WTC11 (cell line): ENCODE measurements at regions not wholly inside any gene's neighbourhood (a gene's known extent, or its start where the extent isn't known, plus 50 kb on each side); places are given as distances from the start of the nearest gene placed in this dataset.

Source experiments
- ATAC-seq: fragments of 200-7000 bp; cut with Tn5 transposase; 2 replicates; pipeline ENCODE4 v1.10.0; 2021; ENCODE audit warnings: mild to moderate bottlenecking, moderate library complexity
- CTCF ChIA-PET: fragments of 300-600 bp; sonication (Branson Sonifier 250); formaldehyde crosslinking; loops from one replicate; lab custom pipeline; 2021; ENCODE audit warnings: antibody characterized with exemption; lab: Charles Lee
- POLR2A ChIA-PET: fragments of 350-600 bp; sonication (Branson Sonifier 250); formaldehyde crosslinking; loops from one replicate; lab custom pipeline; 2021; ENCODE audit warnings: antibody characterized with exemption; lab: Charles Lee
- DNase-seq: peaks from one replicate; pipeline ENCODE4 v3.0.0; 2021; ENCODE audit warnings: low spot score
- H3K27ac Mint-ChIP-seq: 2 replicates; pipeline ENCODE4 v1.8.0; 2021; ENCODE audit warnings: mixed read lengths
- H3K27me3 Mint-ChIP-seq: 2 replicates; pipeline ENCODE4 v1.8.0; 2021; ENCODE audit warnings: low read depth, mild to moderate bottlenecking, moderate library complexity, mixed read lengths
- H3K36me3 Mint-ChIP-seq: 2 replicates; pipeline ENCODE4 v1.8.0; 2021; ENCODE audit warnings: mixed read lengths
- H3K4me1 Mint-ChIP-seq: 2 replicates; pipeline ENCODE4 v1.8.0; 2022; ENCODE audit warnings: mixed read lengths
- H3K4me3 Mint-ChIP-seq: 2 replicates; pipeline ENCODE4 v1.8.0; 2021; ENCODE audit warnings: mild to moderate bottlenecking, moderate library complexity, mixed read lengths
- H3K9me3 Mint-ChIP-seq: 2 replicates; pipeline ENCODE4 v1.8.0; 2021; ENCODE audit warnings: mixed read lengths
- ATF6 ChIP-seq: sonication (generic); formaldehyde crosslinking; IDR thresholded peaks from 2 replicates; pipeline ENCODE4 v1.8.1; 2023; ENCODE audit warnings: mild to moderate bottlenecking, missing genetic modification reagents
- FOXP1 ChIP-seq: sonication (generic); formaldehyde crosslinking; IDR thresholded peaks from 2 replicates; pipeline ENCODE4 v1.8.0; 2022; ENCODE audit warnings: missing genetic modification reagents, mild to moderate bottlenecking, moderate library complexity, borderline replicate concordance
- FOXP4 ChIP-seq: sonication (generic); formaldehyde crosslinking; IDR thresholded peaks from 2 replicates; pipeline ENCODE4 v1.8.0; 2022; ENCODE audit warnings: mild to moderate bottlenecking, missing genetic modification reagents
- GTF2I ChIP-seq: fragments of 250-450 bp; sonication (Bioruptor Pico); conservative IDR thresholded peaks from 2 replicates; pipeline ENCODE4 v1.4.0; 2021; ENCODE audit warnings: mild to moderate bottlenecking
- HMGXB4 ChIP-seq: sonication (generic); formaldehyde crosslinking; IDR thresholded peaks from 2 replicates; pipeline ENCODE4 v1.8.1; 2023; ENCODE audit warnings: mild to moderate bottlenecking, moderate library complexity, missing genetic modification reagents
- IRF2 ChIP-seq: sonication (generic); formaldehyde crosslinking; IDR thresholded peaks from 2 replicates; pipeline ENCODE4 v1.8.0; 2022; ENCODE audit warnings: low read depth, missing genetic modification reagents, borderline replicate concordance
- NFE2L1 ChIP-seq: sonication (generic); formaldehyde crosslinking; IDR thresholded peaks from 2 replicates; pipeline ENCODE4 v1.8.1; 2023; ENCODE audit warnings: missing genetic modification reagents
- PREB ChIP-seq: sonication (generic); formaldehyde crosslinking; IDR thresholded peaks from 2 replicates; pipeline ENCODE4 v1.8.1; 2022; ENCODE audit warnings: mild to moderate bottlenecking, missing genetic modification reagents, moderate library complexity, borderline replicate concordance
- TEAD4 ChIP-seq: sonication (generic); formaldehyde crosslinking; IDR thresholded peaks from 2 replicates; pipeline ENCODE4 v1.8.0; 2022; ENCODE audit warnings: mild to moderate bottlenecking, missing genetic modification reagents
- ZNF121 ChIP-seq: sonication (generic); formaldehyde crosslinking; IDR thresholded peaks from 2 replicates; pipeline ENCODE4 v1.8.0; 2023; ENCODE audit warnings: missing genetic modification reagents
- ZNF219 ChIP-seq: sonication (generic); formaldehyde crosslinking; IDR thresholded peaks from 2 replicates; pipeline ENCODE4 v1.8.0; 2023; ENCODE audit warnings: missing genetic modification reagents, mild to moderate bottlenecking, borderline replicate concordance
- ZNF263 ChIP-seq: sonication (generic); formaldehyde crosslinking; IDR thresholded peaks from 2 replicates; pipeline ENCODE4 v1.8.1; 2022; ENCODE audit warnings: low read depth, mild to moderate bottlenecking, moderate library complexity, missing genetic modification reagents
- ZNF671 ChIP-seq: fragments of 250-450 bp; sonication (Bioruptor Pico); IDR thresholded peaks from 2 replicates; pipeline ENCODE4 v1.8.0; 2021; ENCODE audit warnings: mild to moderate bottlenecking
- TF ChIP-seq, protein P1 (sequence below): sonication (generic); formaldehyde crosslinking; IDR thresholded peaks from 2 replicates; pipeline ENCODE4 v1.8.0; 2023; ENCODE audit warnings: missing genetic modification reagents, mild to moderate bottlenecking, borderline replicate concordance
- TF ChIP-seq, protein P2 (sequence below): sonication (generic); formaldehyde crosslinking; IDR thresholded peaks from 2 replicates; pipeline ENCODE4 v1.8.1; 2022; ENCODE audit warnings: low read depth, mild to moderate bottlenecking, moderate library complexity, missing genetic modification reagents, borderline replicate concordance

- CTCF ChIA-PET, result interaction anchor here (0.8 to 1.3 kb wide), 2 partner anchors 26 to 42 kb away, joined by 3 to 5 read pairs; no protein-coding TSS in a partner anchor
- TF ChIP-seq TEAD4 (CRISPR knock-in tag) (no peak), IRF2 (CRISPR knock-in tag) (no peak), ZNF121 (CRISPR knock-in tag) (no peak), ZNF219 (CRISPR knock-in tag) (no peak), FOXP4 (CRISPR knock-in tag) (no peak), ZNF671 (CRISPR knock-in tag) (no peak), GTF2I (CRISPR knock-in tag) (no peak), ATF6 (CRISPR knock-in tag) (no peak), ZNF263 (CRISPR knock-in tag) (no peak), NFE2L1 (no peak), FOXP1 (no peak), HMGXB4 (CRISPR knock-in tag) (no peak), PREB (CRISPR knock-in tag) (no peak)
- TF ChIP-seq, protein P1, sequence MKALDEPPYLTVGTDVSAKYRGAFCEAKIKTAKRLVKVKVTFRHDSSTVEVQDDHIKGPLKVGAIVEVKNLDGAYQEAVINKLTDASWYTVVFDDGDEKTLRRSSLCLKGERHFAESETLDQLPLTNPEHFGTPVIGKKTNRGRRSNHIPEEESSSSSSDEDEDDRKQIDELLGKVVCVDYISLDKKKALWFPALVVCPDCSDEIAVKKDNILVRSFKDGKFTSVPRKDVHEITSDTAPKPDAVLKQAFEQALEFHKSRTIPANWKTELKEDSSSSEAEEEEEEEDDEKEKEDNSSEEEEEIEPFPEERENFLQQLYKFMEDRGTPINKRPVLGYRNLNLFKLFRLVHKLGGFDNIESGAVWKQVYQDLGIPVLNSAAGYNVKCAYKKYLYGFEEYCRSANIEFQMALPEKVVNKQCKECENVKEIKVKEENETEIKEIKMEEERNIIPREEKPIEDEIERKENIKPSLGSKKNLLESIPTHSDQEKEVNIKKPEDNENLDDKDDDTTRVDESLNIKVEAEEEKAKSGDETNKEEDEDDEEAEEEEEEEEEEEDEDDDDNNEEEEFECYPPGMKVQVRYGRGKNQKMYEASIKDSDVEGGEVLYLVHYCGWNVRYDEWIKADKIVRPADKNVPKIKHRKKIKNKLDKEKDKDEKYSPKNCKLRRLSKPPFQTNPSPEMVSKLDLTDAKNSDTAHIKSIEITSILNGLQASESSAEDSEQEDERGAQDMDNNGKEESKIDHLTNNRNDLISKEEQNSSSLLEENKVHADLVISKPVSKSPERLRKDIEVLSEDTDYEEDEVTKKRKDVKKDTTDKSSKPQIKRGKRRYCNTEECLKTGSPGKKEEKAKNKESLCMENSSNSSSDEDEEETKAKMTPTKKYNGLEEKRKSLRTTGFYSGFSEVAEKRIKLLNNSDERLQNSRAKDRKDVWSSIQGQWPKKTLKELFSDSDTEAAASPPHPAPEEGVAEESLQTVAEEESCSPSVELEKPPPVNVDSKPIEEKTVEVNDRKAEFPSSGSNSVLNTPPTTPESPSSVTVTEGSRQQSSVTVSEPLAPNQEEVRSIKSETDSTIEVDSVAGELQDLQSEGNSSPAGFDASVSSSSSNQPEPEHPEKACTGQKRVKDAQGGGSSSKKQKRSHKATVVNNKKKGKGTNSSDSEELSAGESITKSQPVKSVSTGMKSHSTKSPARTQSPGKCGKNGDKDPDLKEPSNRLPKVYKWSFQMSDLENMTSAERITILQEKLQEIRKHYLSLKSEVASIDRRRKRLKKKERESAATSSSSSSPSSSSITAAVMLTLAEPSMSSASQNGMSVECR (CRISPR knock-in tag), result no peak
- TF ChIP-seq, protein P2, sequence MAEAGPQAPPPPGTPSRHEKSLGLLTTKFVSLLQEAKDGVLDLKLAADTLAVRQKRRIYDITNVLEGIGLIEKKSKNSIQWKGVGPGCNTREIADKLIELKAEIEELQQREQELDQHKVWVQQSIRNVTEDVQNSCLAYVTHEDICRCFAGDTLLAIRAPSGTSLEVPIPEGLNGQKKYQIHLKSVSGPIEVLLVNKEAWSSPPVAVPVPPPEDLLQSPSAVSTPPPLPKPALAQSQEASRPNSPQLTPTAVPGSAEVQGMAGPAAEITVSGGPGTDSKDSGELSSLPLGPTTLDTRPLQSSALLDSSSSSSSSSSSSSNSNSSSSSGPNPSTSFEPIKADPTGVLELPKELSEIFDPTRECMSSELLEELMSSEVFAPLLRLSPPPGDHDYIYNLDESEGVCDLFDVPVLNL (CRISPR knock-in tag), result no peak
- TF ChIP-seq, all 79 proteins: peak for 0
- H3K4me1 Mint-ChIP-seq, result peaks cover 29% of the 10 kb centered on the region
- no peaks in the 10 kb centered on the region for H3K9me3 Mint-ChIP-seq
- H3K4me3 Mint-ChIP-seq, result no peak overlapping the region
- H3K27ac Mint-ChIP-seq, result no peak overlapping the region
- DNase-seq, result no peak
- no peaks in the 10 kb centered on the region for H3K27me3 Mint-ChIP-seq
- POLR2A ChIA-PET, result interaction anchor here (1.3 kb wide), 1 partner anchor 38 kb away, joined by 3 read pairs; no protein-coding TSS in a partner anchor
- no peaks in the 10 kb centered on the region for H3K36me3 Mint-ChIP-seq
- ATAC-seq, result no peak
These were observed 90.6 kb downstream of the MRPL14 start for GRCh38 chr6:44036699-44037101.
